Central memory CD4-positive, alpha-beta T cell (primary cell): ENCODE measurements at regions not wholly inside any gene's neighbourhood (a gene's known extent, or its start where the extent isn't known, plus 50 kb on each side); places are given as distances from the start of the nearest gene placed in this dataset.

Source experiments
- DNase-seq: peaks from one replicate; pipeline ENCODE4 v3.0.0; 2022

DNA sequence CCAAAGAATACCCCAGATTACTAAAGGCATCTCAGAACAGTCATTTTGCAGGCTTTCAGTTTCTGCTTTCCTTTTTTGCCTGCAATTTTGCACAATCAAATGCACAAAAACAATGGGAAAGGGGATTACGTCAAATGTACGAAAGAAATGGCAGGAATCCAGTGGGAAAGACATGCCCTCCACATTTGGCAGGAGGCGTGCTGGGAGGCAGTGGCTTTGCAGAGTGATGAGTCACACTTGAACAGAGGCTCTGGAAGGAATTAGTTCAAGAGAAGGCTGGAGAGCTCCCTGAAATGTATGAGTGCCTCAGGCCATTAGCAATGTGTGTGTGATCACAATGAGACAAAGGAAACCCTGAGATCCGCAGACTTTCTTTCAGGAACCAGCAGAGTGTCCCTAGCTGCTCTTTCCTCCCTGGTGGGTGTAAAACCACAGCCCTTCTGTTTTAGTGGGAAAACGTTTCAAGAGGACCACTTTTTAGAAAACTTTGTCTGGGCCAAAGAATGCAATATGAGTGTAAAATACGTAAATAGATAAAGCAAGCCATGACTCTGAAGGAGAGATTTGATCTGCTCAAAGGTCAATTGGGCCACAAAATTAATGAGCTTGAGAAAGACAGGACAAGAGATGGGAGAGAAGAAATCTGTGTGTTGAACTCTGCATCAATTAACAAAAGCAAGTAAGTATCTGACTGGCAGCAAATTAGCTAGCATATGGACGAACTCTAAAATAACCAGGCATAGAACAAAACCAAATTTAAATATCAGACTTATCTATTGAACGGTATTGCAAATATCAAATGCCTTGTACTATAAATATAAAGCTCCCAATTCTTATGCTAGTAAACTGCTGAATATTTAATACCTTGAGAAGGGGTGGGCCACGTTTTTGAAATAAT, 155.4 kb upstream of the PDE3A start:
- DNase-seq, result no peak

DNA sequence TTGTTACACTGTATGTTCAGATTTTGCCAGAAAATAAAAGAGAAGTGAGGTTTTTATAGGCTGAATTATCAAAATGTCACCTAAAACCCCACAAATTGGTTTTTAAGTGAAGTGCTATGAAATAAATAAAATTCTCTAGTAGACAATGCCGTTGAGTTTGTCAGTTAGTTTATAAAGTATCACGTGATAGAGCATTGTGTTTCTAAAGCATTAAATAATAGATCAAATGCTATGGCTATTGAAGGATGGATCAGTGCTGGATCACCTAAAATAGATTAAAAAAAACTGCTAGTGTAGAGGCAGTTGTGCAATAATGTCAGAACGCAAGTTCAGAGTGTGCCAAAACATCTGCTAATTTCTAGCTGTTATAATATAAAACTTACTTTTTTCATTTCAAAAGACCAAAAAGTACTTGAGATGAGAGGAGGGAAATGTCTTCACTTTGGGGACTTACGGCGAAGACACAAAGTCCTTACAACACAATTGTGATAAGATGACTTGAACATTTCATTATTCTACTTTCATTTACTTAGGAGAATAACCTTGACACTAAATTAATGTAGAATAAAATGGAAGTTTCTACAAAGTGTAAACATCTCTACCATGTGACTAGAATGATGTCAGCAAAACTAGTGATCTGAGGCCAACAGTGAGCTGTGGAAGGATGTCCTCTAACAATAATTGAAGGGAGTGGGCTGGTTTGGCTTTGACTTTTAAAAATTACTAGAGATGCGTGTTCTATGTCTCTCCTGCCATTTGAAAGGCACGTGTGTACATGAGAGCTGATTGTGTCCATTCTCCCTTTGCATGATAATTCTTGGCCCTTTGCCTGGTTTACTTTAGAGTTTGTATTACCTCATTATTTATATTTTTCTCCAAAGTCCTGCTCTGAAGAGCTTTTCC, 154.4 kb upstream of the PDE3A start:
- DNase-seq, result no peak

DNA sequence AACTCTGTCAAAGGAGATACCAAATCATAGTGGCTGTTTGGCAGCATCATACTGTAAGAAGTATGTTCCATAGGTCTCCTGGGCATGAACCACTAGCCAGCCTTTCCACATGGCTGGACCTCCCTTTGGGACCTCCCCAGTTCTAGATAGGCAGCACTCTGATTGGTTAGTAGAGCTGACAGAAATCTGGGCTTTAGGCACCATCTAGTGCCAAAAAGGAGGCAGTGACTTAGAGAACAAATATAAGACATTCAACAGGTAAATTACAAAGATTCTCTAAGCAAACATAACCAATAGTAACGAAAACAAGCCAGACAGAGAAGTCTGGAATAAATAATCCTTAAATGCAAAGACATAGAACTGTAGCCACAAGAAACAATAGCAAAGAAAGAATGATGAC, 148.0 kb upstream of the PDE3A start:
- no peak for DNase-seq

DNA sequence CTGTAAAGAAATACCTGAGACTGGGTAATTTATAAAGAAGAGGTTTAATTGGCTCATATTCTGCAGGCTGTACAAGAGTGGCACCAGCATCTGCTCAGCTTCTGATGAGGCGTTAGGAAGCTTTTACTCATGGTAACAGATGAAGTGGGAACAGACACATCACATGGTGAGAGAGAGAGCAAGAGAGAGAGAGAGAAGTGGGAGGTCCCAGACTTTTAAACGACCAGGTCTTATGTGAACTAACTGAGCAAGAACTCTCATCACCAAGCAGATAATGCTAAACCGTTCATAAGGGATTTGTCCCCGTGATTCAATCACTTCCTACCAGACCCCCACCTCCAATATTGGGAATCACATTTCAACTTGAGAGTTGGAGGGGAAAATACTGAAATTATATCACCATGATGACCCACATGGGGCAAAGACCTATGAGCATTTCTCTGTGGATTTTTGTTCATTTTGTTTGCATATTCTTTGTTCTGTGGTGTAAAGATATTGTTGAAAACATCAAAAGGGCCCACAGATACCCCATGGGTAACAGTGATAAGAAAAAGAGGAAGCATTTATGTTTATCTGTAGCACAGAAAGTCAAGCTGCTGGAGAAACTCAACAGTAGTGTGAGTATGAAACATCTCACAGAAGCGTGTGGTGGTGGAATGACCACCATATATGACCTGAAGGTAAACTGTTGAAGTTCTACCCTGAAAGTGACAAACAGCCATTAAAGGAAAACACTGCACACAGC, 135.2 kb upstream of the PDE3A start:
- no peak for DNase-seq

DNA sequence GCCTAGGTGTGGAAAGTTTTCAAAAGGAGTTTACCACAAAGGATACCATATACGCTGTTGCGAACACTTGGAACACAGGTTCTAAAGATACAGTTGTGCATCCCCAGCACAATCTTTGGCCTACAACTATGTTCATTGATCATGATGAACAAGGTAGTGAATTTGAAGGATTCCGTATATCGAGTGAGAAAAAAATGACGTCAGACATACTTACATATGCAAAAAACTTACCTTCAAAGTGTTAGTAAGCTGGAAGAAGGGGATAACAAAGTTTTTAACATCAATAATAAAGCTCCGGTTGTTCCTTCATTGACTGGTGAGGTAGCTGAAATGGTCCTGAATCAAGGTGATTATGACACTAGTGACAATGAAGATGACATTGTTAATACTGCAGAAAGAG, 133.9 kb upstream of the PDE3A start:
- DNase-seq, result no peak

DNA sequence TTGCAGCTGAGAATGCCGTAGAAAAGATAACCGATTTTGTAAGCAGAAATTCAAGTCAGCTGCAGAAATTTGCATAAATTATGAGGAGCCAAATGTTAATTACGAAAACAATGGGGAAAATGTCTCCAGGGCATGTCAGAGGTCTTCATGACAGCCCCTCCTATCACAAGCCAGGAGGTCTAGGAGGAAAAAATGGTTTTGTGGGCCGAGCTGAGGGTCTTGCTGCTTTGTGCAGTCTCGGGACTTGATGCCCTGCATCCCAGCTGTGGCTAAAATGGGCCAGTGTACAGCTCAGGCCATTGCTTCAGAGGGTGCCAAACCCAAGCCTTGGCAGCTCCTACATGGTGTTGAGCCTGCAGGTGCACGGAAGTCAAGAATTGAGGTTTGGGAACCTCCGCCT, 131.2 kb upstream of the PDE3A start:
- no peak for DNase-seq

DNA sequence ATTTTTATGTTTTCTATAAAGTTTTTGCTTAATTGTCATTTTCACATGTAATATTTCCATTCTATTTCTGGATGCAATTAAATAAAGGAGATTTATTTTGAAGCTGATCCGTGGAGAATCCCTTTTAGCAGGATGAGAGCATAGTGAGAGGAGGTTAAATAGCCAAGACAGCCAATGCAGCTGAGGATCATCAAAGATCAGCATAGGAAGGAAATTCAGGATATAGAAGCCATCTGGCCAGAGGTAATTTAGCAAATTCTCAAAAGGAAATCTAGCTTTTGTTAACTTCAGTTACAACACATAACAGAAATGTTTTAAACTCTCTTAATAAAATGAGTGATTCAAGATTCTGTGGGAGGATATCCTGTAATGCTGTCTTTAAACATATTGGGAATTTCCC, 122.8 kb upstream of the PDE3A start:
- DNase-seq, result no peak

DNA sequence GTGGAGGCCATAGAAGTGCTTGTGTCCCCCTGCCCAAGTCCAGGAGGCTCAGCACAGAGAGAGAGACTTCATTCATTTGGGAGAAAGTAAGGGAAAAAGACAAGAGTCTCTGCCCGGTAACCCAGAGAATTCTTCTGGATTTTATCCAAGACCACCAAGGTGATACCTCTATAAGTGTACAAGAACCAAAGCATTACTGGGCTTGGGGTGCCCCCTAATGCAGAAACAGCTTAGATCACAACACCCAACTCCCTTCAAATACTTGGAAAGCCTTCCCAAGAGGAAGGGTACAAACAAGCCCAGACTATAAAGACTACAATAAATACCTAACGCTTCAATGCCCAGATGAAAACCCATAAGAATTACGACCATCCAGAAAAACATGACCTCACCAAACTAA, 119.7 kb upstream of the PDE3A start:
- no peak for DNase-seq

DNA sequence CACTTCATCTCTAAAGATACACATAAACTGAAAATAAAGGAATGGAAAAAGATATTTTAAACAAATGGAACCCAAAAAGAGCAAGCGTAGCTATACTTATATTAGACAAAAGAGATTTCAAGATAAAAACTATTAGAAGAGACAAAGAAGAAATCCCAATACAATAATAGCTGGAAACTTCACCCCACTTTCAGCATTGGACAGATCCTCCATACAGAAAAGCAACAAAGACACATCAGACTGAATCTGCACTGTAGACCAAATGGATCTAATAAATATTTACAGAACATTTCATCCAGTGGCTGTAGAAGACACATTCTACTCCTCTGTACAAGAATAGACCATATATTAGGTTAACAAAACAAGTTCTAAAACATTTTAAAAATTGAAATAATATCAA, 117.6 kb upstream of the PDE3A start:
- no peak for DNase-seq

DNA sequence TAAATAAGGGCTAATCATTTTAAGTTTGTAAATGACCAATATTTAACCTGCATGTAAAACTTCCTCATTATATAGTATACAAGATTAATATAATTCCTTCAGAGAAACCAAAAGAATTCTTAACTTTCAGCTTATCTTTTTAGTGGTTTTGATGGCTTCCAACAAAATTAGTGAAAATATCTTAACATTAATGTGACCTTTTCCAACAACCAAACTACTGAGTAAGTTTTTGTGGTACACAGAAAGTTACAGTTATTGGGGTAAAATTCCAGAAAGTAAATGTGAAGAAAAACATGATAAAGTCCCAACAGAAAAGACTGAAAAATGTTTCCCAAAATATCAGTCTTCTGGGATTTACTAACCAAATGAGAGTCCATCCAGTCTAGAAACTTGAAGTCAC, 111.0 kb upstream of the PDE3A start:
- no peak for DNase-seq

DNA sequence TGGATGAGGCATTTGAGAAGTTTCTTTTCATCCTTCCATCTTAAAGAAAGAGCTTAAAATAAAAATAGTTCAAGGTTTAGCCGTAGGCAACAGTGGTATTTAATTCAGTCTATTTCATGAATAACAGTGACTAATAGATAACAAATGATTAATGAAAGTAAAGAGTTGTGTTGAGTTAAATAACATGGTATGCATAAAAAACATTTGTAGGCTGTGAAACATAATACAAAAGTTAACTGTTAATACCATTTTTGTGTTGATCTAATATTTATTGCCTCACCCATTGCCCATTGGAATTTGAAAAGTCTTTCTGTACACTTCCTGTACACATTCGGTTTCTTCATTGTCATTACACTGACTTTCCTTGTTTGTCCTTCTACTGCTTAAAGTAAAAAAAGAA, 108.6 kb upstream of the PDE3A start:
- DNase-seq, result no peak

DNA sequence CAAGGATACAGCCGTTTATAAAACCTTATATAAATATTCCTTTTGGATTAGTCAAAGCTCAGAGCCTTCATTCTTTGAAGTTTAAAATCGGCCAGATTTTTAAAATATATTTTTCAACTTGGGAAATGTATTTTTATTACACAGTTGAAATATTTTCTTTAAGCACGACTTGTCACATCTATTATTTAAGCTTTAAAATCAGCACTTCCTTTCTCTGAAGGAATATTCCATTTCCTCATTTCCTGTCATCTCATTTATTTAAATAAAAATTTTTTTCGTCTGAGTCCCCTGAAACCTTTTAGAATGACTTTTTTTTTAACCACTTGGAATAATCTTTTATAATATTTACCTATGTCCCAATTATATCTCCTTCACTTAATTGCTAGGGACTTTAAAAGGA, 107.5 kb upstream of the PDE3A start:
- no peak for DNase-seq

DNA sequence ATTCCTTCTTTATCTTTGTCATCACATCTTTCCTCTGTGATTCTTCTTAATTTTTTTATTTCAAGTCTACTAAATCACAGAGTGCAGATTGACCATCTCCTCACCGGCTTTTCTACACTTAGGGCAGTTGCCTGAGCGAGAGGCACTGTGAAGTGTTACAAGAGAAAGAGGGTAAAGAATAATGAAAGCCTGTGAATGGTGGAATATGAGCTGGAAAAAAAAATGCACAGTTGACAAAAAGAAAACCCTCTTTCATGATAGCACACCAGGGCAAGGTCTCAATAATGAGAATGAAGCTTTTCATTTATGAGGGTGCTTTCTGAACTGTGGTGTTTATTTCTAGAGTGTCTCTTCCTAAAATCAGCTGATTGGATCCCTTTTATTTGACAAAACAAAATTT, 106.2 kb upstream of the PDE3A start:
- DNase-seq, result no peak

DNA sequence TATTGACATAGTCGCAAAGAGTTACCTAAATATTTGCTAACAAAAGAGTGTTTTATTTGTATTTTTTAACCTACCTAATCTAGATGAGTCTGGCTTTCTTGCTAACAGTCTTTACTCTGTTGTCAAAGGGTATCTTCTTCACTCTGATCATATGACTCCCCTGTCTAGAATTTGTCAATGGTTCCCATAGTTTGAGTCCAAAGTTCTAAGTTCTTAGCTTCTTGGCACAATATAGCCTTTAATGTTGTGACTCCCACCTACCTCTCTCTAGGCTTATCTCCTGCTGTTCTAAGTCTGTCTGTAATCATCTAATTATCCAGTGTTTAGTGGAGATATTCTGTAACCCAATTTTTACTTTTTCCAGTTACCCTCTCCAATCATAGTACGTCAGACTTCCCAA, 104.3 kb upstream of the PDE3A start:
- DNase-seq, result no peak

DNA sequence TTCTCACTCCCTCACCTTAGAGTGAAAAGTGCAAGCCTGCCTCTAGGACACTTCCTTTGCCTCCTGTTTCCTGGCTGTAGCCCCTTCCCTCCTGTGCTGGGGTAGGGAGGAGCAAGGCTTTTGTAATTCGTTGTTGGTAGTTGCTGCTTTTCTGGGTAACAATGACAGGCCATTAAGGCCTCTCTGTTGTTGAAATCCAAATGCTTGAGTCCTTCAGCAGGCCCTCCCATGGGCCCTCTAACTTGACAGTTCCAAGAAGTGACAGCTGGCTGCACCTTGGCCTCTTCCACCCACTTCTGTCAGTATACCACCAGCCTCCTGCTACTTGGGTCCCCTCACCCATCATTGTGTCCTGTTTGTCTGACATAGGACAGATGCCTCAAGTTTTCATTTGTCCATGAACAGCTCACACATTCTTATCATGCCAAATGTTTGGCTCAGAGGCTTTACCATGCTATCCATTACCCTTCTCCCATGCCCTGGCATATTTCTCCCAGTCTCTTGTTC, 103.7 kb upstream of the PDE3A start:
- no peak for DNase-seq

DNA sequence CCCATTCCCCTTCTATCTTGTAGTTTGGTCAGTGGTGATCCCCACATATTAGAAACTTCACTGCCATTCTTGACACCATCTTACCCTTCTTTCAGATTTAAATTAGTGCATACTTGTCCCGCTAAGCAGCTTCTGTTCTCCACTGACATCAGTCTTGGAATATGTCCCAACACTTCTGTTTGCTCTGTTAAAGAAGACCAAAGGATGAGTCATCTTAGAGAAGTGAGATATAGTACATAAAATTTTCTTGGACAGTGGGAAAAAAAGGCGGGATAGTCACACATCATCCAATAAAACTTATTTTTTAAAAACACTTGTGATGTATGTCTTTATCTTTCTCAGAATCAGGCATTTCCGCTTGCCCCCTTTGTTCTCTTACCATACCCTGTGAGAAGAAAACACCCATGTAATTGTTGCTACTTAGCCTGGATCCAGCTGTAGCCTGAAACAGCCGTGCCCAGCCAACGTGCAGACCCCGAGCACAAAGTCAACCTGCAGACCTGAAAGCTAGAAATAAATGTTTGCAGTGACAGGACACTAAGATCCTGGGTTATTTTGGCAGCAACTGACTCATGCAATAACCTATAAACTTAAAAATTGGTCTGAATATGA, 100.1 kb upstream of the PDE3A start:
- no peak for DNase-seq

DNA sequence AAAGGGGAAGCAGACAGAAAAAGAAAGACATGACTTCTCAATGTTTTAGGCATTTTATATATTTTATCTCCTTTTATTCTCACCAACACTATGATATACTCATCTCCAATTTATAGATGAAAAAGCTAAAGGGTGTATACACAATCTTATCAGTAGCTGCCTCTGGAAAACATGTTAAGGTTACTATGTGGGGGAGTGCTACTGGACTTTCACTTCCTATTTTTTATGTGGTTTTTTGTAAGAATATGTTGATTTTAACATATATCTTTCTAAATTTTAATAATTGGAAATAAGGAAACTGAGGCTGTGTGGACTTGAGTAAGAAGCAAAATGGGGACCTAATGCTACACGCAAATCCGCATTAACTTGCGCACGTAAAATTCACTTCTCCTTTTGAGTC, 99.6 kb upstream of the PDE3A start:
- DNase-seq, result no peak

DNA sequence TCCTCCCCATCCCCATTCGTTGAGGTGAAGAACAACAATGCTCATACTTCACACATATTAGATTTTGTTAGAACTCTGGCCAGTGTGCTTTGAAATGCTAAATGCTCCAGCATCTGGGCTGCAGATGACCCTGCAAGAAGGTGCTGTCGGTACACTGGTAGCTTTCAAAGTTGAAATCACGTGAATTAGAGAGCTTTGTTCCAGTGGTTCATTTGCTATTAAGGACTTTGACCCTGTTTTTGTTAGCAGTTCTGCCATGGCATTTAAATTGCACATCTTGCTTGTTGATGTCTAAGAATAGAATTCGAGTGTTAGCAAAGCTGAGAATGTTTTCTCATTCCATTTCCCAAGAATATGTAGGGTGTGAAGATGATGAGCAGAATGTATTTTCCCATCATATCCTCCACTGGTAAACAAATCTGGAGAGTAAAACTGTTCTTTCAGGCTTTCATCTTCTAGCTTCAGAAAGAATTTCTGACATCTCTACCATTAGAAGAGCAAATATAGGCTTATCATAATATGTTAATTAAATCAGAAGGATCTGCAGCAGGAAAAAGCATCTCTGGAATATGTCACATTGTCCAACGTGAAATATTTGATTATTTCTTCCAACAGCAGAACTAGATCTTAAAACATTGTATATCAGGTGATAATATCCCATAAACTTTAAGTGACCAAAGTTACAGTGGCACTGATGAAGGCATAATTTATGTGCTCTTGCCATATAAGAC, 98.8 kb upstream of the PDE3A start:
- DNase-seq, result no peak

DNA sequence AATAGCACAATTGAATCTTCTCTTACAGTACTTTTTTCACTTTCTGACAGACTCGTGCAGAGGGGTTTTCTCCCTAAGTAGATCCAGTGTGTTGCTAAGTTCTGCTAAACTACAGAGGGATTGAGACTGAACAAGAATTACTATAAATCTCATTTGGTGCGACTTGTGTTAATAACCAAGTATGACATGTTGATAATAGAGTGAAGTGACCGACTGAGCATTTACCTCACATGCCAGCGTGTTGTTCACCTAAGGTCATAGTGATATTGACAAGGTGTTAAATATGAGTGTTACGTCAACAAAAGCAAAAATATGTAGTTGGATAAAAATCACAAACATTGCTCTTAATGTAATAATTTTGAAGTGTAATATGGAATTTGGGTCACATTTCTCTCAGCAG, 97.8 kb upstream of the PDE3A start:
- DNase-seq, result no peak

DNA sequence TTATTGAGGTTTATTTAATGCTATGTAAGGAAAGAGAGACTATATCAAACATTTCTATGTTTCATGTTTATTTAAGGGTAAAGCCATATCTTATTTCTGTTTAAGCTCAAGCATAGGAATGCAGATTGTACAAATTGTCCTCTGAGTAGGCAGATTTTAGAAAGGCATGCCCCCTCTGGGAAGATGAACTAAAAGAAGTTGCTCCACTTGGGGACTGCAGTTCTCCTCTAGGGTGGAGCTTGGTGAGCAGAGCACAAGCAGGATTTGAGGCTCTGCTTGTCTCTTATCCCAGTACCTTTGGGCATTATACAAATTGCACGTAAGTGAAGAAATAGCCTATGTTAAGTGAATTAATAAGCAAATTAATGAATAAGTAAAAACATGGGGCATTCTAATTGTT, 96.2 kb upstream of the PDE3A start:
- no peak for DNase-seq

DNA sequence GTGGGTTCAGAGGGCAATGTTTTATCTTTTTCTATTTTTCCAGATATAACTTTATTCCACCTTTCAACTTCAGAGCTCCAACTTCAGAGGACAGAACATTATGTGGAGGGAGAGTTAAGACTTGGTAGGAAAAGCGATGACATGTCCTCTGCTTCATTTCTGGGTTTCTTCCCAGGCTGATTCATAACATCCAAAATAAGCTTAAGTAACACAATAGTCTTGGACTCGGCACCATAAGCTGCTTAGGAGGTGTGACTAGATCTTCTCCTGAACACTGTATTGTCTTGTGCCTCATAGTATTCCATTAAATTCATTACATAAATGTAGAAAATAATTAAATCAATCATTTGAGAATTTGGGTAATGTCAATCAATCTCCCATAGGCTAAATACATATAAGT, 95.5 kb upstream of the PDE3A start:
- DNase-seq, result no peak

DNA sequence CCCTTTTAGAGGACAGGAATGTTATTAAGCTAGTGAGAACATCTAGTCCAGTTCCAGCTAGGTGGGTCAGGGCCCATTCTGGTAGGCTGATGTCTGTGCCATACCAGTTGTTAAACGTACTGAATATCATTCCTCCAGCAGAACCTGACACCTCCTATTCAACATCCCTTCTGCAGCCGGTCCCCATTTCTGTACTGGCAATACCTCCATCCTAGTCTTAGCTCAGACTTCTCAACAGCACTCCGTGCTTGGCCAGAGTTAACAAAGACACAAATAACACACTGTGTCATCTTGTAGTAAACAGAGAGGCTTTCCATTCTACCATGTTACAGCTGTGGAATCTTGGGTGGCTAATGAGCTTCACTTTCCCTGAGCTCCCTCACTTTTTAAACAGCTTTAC, 94.3 kb upstream of the PDE3A start:
- no peak for DNase-seq
